Islet precursor cell (in vitro differentiated cells): ENCODE measurements at regions not wholly inside any gene's neighbourhood (a gene's known extent, or its start where the extent isn't known, plus 50 kb on each side); places are given as distances from the start of the nearest gene placed in this dataset.
A peak's percentile ranks its signal among the peaks of the same experiment; 100 is the strongest.

Source experiments
- DNase-seq: peaks from one replicate; pipeline ENCODE4 v3.0.0-alpha.2; 2018

DNA sequence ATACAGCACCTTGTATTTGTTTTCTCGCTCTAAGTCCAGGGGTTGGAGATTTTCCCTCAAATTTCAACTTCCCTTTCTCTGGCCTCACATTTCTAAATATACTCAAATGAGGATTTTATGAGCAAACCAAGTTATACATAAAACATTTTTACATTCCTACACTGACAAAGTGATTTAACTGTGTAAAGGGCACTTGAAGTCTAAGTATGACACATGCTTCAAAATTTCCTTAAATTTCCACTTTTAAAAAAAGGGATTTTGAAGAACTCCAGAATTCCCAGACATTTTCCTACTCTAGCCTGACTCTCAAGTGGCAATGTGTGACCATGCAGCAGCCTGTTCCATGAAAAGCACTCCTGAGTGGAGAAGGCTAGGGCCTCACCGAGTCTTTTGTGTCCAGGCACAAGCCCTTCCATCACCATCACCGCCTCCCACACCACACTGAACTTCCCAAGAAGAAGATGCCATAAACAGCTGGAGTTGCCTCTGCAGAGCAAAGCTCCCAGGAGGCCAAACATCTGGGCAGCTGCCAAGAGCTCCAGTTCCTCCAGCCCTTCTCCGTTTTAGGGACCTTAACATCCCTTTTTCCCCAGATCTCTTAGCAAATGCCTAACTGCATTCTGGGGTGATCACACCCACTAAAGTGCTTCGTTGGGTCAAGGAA, 68.9 kb downstream of the NCR2 start:
- DNase-seq = no peak

- no peak for DNase-seq
Measured at GRCh38 chr6:41405941-41406727, 70.7 kb downstream of the NCR2 start.

DNA sequence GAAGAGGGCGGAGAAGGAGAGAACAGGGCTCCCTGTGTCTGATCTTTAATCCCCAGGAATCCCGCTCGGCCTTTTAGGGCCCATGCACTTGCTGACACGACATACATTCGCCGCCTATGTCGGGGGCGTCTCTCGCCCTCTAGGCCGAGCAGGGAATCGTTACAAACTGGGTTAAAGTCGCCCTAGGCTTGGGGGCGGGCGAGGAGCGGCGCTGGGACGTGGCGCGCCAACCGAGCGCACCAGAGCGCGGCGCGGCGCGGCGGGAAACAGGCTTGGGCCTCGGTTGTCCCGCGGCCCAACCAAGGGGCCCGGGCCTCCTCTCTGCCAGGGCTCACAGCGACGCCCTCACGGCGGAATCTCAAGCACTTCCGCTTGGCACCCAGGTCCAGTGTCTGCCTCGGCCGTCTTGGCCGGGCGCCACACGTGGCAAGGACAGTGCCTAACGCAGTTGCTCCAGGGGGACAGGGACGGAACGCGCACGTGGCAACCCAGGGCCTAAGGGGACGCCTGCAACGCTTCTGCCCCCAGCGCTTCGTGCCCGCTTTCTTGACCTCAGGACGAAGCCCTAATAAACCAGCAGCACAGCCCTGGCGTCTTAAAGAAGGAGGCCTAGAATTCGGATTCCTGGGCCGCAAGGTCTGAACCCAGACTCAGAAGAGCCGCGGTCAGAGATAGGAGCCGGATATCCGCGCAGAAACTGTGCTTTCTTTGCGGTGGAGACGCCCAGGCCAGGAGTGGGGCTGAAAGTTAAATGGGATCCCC, 71.5 kb downstream of the NCR2 start:
- DNase-seq = no peak

- DNase-seq = no peak
Measured at GRCh38 chr6:41408576-41408975, 73.2 kb downstream of the NCR2 start.

- DNase-seq = no peak
Measured at GRCh38 chr6:41408982-41409381, 73.6 kb downstream of the NCR2 start.

GRCh38 chr6:41409489-41409888, 74.1 kb downstream of the NCR2 start:
- DNase-seq = no peak

DNA sequence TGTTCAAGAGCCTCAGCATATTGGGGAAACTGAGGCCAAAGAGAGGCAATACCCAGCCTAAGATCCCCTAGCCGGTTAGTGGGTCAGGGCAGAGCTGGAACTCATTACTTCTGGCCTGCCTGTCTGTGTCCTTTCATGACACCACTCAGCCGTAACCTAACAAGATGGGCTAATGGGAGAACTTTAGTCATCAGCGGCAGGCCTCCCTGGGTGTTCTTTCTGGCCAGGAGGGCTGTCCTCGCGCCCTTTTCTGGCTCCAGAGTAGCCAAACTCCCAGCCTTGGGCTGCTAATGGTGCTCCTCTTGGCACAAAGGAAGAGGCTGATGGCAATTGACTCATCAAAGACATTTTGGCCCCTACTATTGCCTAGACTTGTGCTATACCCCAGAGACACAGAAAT, 76.6 kb downstream of the NCR2 start:
- DNase-seq = no peak

DNA sequence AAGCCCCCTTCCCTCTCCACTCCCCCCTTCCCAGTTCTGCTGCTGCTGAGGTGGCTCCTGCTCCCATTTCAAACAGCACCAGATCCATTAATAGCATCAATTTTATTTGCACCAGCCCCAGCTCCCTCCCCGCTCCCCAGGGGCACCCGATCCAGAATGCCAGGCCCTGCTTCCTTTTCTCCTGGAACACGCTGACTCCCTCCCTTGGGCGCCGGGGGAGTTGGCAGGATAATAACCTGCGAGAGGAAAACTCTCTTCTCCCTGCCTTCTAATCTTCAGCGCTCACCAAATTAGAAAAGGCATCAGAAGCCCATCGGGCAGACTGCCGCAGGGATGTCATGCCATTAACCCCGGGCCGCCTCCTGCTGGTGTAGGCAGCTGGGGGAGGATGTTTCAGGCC, 77.8 kb downstream of the NCR2 start:
- no peak for DNase-seq

DNA sequence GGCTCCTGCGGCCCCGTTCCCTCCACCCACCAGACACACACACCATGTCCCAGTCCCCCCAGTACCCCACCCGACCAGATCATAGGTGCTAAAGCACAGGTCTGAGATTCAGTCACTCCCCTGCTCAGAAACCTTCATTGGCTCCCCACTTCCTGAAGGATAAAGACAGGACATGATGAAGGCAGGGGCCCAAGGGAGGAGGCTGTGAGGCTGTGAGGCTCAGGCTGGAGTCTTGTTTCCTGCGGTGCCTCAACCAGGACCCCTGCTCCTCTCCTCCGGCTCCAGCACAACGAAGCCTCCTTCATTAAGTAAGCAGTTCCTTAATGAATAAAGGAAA, 81.1 kb downstream of the NCR2 start:
- no peak for DNase-seq

DNA sequence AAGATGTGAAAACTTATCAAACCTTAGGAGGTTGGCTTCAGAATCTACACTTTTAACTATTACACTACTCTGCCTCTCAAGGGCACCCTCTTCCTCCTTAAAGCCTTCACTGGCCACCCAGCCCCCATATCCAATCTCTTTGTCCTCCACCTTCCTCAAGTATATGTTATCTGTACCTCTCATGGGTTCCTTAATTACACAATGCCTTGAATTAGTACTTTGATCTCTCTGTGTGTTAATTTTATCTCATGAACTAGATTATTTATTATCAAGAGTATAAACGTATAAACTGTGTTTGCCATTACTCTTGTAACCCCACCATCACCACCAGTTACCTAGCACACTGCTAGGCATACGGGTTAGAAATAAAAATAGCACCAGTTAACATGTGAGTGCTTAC, 83.3 kb downstream of the NCR2 start:
- DNase-seq = no peak

- DNase-seq = no peak
Measured at GRCh38 chr6:41419385-41419784, 84.0 kb downstream of the NCR2 start.

DNA sequence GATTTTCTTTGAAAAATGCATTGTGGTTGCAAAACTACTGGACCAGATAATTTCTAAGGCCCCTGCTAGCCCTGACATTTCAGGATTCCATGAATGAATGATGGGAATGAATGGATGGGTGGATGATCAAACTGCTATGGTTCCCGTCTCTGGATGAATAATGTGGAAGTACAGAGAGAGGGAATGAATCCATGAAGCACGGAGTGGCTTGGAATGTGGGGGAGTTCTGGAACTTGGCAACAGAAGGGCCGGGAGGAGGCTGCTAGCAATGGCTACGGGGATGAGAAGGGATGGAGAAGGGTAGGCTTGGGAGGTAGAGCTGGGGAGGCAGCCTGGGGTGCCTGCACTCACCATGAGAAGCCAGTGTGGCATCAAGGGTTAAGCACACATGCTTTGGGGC, 84.8 kb downstream of the NCR2 start:
- no peak for DNase-seq

GRCh38 chr6:41422161-41422560, 86.8 kb downstream of the NCR2 start:
- no peak for DNase-seq

- no peak for DNase-seq
Measured at GRCh38 chr6:41423002-41423401, 87.6 kb downstream of the NCR2 start.

DNA sequence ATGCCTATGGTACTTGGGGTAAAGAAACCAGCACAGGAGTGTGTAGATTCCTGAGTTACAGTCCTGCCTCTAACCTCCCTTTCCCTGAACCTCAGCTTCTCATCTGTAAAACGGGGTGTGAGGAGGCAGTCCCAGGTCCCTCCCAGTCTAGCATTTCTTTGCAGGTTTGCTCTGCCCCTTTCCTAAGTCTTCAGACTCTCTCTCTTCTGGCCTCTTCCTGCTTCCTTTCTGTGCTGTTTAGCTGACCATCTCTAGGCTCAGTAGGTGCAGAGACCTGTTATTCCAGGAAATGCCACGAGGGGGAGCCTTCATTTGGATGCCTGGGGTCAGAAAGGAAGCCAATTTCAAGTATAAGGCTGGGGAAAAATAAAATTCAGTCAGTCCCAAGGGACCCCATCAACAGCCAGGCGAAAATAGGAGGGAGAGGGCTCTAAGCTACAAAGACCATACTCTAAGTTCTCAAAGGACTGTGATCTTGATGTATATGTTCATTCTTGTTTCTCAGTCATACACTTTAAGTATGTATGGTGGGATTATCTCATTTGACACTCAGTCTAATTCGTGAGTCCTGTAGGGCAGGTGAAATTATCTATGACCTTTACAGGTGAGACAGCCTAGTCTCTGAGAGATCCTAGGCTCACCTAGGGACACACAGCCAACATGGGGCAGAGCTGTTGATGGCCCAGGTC, 89.1 kb downstream of the NCR2 start:
- DNase-seq = peak; percentile 89

DNA sequence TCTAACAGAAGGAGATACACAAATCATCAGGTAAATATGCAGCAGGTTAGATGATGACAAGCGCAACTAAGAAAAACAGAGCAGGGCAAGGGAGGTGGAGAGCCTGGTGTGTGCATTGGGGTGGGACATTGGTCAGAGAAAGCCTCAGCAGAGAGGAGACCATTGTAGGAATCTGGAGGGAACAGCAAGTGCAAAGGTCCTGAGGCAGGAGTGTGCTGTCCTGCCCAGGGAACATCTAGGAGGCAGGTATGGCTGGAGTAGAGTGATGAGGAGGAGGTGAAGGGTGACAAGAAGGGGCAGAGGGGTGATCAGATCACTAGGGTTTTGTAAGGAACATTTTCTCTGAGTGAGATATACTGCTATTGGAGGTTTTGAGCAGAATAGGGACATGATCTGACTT, 90.1 kb downstream of the NCR2 start:
- DNase-seq = no peak

GRCh38 chr6:41426438-41426851, 91.0 kb downstream of the NCR2 start:
- no peak for DNase-seq

DNA sequence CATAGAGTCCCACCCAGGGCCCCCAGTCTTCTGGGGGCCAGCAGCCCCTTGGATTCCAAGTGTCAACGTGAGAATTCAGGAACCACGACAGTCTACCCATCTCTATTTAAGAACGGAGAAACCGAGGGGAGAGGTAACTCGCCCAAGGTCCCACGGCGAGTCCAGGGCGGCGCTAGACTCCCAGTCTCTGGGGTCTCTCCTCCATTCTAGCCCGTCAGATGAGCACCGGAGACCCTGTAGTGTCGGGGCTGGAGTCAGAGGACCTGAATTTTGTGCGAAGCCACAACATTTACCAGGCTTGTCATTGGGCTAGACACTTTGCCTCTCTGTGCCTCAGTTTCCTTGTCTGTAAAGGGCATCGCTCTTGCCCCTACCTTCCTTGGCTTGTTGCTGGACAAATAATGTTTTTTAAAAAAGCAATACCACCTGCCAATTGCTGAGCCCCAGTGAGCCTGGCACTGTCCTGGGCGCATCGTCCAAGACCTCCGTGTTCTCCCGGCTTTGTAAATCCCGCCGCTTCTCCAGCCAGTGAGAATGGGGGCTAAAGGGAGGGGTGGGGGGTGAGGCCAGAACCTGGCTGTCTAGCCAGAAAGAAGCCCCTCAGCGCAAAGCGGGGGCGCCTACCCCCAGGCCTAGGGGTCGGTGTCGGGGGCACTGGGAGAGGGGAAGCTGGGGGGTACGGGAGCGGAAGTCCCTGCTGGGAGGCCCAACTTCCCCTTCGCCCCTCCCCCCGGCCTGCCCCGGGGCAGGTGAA, 91.7 kb downstream of the NCR2 start:
- DNase-seq = no peak

- no peak for DNase-seq
Measured at GRCh38 chr6:41427642-41428335, 92.4 kb downstream of the NCR2 start.

- DNase-seq = no peak
Measured at GRCh38 chr6:41428336-41428995, 93.1 kb downstream of the NCR2 start.

DNA sequence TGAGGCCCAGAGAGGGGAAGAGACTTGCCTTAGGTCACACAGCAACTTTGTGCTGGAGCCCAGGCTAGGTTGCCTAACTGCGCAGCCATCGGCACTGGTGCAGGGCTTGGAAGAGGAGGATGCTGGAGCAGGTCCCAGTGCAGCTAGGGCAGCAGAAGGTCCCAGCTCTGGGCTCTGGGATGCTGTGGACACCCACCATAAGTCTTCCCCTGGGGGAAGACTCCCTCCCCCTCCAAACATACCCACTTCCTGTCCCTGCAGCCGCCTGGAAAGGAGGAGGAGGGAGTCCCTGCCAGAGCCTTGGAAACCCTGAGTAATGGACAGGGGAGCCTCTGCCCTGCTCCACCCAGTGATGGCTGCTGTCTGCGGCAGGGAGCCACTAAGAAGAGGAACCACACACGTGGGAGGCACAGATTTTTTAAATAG, 93.6 kb downstream of the NCR2 start:
- peak; percentile 79 for DNase-seq
